SK-N-SH (cell line): ENCODE measurements at regions not wholly inside any gene's neighbourhood (a gene's known extent, or its start where the extent isn't known, plus 50 kb on each side); places are given as distances from the start of the nearest gene placed in this dataset.

Source experiments
- CTCF ChIA-PET: fragments of 300-600, 350-600 bp; formaldehyde crosslinking; extraction: SDS; loops from one replicate; lab custom pipeline; 2021; lab: Yijun Ruan, JAX
- POLR2A ChIA-PET: fragments of 350-600 bp; sonication (Branson Sonifier 250); formaldehyde crosslinking; extraction: SDS; loops from one replicate; lab custom pipeline; 2020; ENCODE audit warnings: antibody characterized with exemption, inconsistent platforms; lab: Yijun Ruan, JAX
- DNase-seq: peaks from one replicate; pipeline ENCODE4 v3.0.0; 2012
- H2AFZ ChIP-seq: fragments of 200-600 bp; sonication (generic); 2 replicates; pipeline ENCODE4 v1.8.1; 2016; ENCODE audit warnings: antibody characterized with exemption, mild to moderate bottlenecking, low read depth
- H3F3A ChIP-seq: fragments of 200-600 bp; sonication (generic); replicated peaks from 2 replicates; pipeline ENCODE3; 2016; ENCODE audit warnings: antibody characterized with exemption, mild to moderate bottlenecking; ENCODE audit not compliant: insufficient read depth
- H3K27ac ChIP-seq, 2 experiments: fragments of 200-500 bp in 1 of 2; fragments of 200-600 bp in 1 of 2; sonication (Bioruptor generic) in 1 of 2; sonication (generic), shearing (Covaris generic) in 1 of 2; 2 replicates each; pipeline versions ENCODE4 v1.5.1 to v1.6.1; 2014 to 2016; ENCODE audit warnings: low read depth in 2 of 2, inconsistent platforms in 1 of 2, low read length in 1 of 2, mild to moderate bottlenecking in 1 of 2, mixed read lengths in 1 of 2
- H3K27me3 ChIP-seq: fragments of 200-600 bp; sonication (generic), shearing (Covaris generic); 2 replicates; pipeline ENCODE4 v1.6.1; 2016; ENCODE audit warnings: mixed run types; ENCODE audit not compliant: insufficient read depth
- H3K36me3 ChIP-seq, 2 experiments: fragments of 200-500 bp in 1 of 2; fragments of 200-600 bp in 1 of 2; sonication (Bioruptor generic) in 1 of 2; sonication (generic) in 1 of 2; replicated peaks in 1 of 2; 2 replicates each; pipeline versions ENCODE3 to v1.5.1; 2014 to 2016; ENCODE audit warnings: low read length in 1 of 2, mild to moderate bottlenecking in 1 of 2; ENCODE audit not compliant: insufficient read depth in 2 of 2, control insufficient read depth in 1 of 2
- H3K4me1 ChIP-seq, 2 experiments: fragments of 200-500 bp in 1 of 2; fragments of 200-600 bp in 1 of 2; sonication (Bioruptor generic) in 1 of 2; sonication (generic), shearing (Covaris generic) in 1 of 2; 2 replicates each; pipeline versions ENCODE4 v1.5.1 to v1.6.1; 2014 to 2016; ENCODE audit warnings: low read depth in 1 of 2, low read length in 1 of 2, mixed run types in 1 of 2; ENCODE audit not compliant: insufficient read depth in 2 of 2, control insufficient read depth in 1 of 2
- H3K4me2 ChIP-seq: fragments of 200-600 bp; sonication (generic), shearing (Covaris generic); 2 replicates; pipeline ENCODE4 v1.6.1; 2017; ENCODE audit warnings: mixed run types
- H3K4me3 ChIP-seq, 2 experiments: fragments of 200-500 bp in 1 of 2; fragments of 200-600 bp in 1 of 2; sonication (Bioruptor generic) in 1 of 2; sonication (generic), shearing (Covaris generic) in 1 of 2; 2 replicates each; pipeline versions ENCODE4 v1.5.1 to v1.8.1; 2014 to 2016; ENCODE audit warnings: low read depth in 2 of 2, inconsistent platforms in 1 of 2, low read length in 1 of 2, mild to moderate bottlenecking in 1 of 2, mixed read lengths in 1 of 2, moderate library complexity in 1 of 2
- H3K79me2 ChIP-seq: fragments of 200-600 bp; sonication (generic); 2 replicates; pipeline ENCODE4 v1.8.1; 2017; ENCODE audit warnings: mild to moderate bottlenecking; ENCODE audit not compliant: insufficient read depth
- H3K9ac ChIP-seq: fragments of 200-600 bp; sonication (generic); 2 replicates; pipeline ENCODE4 v1.6.1; 2017; ENCODE audit warnings: mixed run types
- H3K9me2 ChIP-seq: fragments of 200-600 bp; sonication (generic); 2 replicates; pipeline ENCODE4 v1.6.1; 2017; ENCODE audit warnings: mixed run types
- H3K9me3 ChIP-seq: fragments of 200-600 bp; sonication (generic); 2 replicates; pipeline ENCODE4 v1.6.1; 2017; ENCODE audit warnings: mixed run types, mild to moderate bottlenecking, moderate library complexity
- H4K20me1 ChIP-seq: fragments of 200-600 bp; sonication (generic); 2 replicates; pipeline ENCODE4 v1.6.1; 2017; ENCODE audit warnings: mild to moderate bottlenecking, mixed run types; ENCODE audit not compliant: insufficient read depth
- CHD2 ChIP-seq: fragments of 150-350 bp; IDR thresholded peaks from 2 replicates; pipeline ENCODE4 v1.6.1; 2018; ENCODE audit warnings: low read length; ENCODE audit not compliant: partially characterized antibody
- ELF1 ChIP-seq: IDR thresholded peaks from 2 replicates; pipeline ENCODE4 v1.4.0; 2012
- FOSL2 ChIP-seq: IDR thresholded peaks from 2 replicates; pipeline ENCODE4 v1.4.0; 2012; ENCODE audit warnings: low read depth, mild to moderate bottlenecking, moderate library complexity, borderline replicate concordance
- FOXJ3 ChIP-seq: sonication (generic); formaldehyde crosslinking; IDR thresholded peaks from 2 replicates; pipeline ENCODE4 v1.5.1; 2020; ENCODE audit warnings: mild to moderate bottlenecking, missing genetic modification reagents
- FOXM1 ChIP-seq: IDR thresholded peaks from 2 replicates; pipeline ENCODE4 v1.4.0; 2012; ENCODE audit warnings: low read depth, mild to moderate bottlenecking
- JUND ChIP-seq: IDR thresholded peaks from 2 replicates; pipeline ENCODE4 v1.4.0; 2012
- MEF2A ChIP-seq: IDR thresholded peaks from 2 replicates; pipeline ENCODE4 v1.4.0; 2012; ENCODE audit warnings: low read depth, borderline replicate concordance
- MXI1 ChIP-seq: IDR thresholded peaks from 2 replicates; pipeline ENCODE4 v1.6.1; 2012; ENCODE audit warnings: mild to moderate bottlenecking, low read depth, low read length, improper control_type of control experiment
- NFIC ChIP-seq: IDR thresholded peaks from 2 replicates; pipeline ENCODE4 v1.4.0; 2012; ENCODE audit warnings: borderline replicate concordance
- NRF1 ChIP-seq: IDR thresholded peaks from 2 replicates; pipeline ENCODE4 v1.6.1; 2012; ENCODE audit warnings: low read depth, mild to moderate bottlenecking, low read length
- RFX5 ChIP-seq: IDR thresholded peaks from 2 replicates; pipeline ENCODE4 v1.6.1; 2012; ENCODE audit warnings: mild to moderate bottlenecking, improper control_type of control experiment, low read length
- RXRA ChIP-seq: IDR thresholded peaks from 2 replicates; pipeline ENCODE4 v1.4.0; 2012; ENCODE audit warnings: low read depth, mild to moderate bottlenecking, borderline replicate concordance
- SIN3A ChIP-seq: IDR thresholded peaks from 2 replicates; pipeline ENCODE4 v1.6.1; 2012; ENCODE audit warnings: low read depth, mild to moderate bottlenecking, low read length, moderate library complexity, borderline replicate concordance
- SMC3 ChIP-seq: IDR thresholded peaks from 2 replicates; pipeline ENCODE4 v1.6.1; 2012; ENCODE audit warnings: low read depth, low read length, improper control_type of control experiment
- TCF12 ChIP-seq: IDR thresholded peaks from 2 replicates; pipeline ENCODE4 v1.4.0; 2012
- TEAD4 ChIP-seq: IDR thresholded peaks from 2 replicates; pipeline ENCODE4 v1.4.0; 2012; ENCODE audit warnings: mild to moderate bottlenecking, borderline replicate concordance; ENCODE audit not compliant: insufficient read depth
- USF1 ChIP-seq: IDR thresholded peaks from 2 replicates; pipeline ENCODE4 v1.4.0; 2012; ENCODE audit warnings: low read depth, borderline replicate concordance
- USF2 ChIP-seq: fragments of 150-350 bp; IDR thresholded peaks from 2 replicates; pipeline ENCODE4 v1.6.1; 2017; ENCODE audit warnings: antibody characterized with exemption, low read length, low read depth, borderline replicate concordance
- YY1 ChIP-seq: IDR thresholded peaks from 2 replicates; pipeline ENCODE4 v1.4.0; 2012; ENCODE audit warnings: low read depth, mild to moderate bottlenecking
- WGBS: methylation state at CpG from one replicate; pipeline ENCODE4 v1.1.6; 2017; ENCODE audit warnings: low lambda C conversion rate; 5-methylcytosine and 5-hydroxymethylcytosine counted together

GRCh38 chr6:139972116-139972515 is 597.7 kb upstream of the CITED2 start (continued):
- TF ChIP-seq MXI1 (no peak), ELF1 (no peak), SIN3A (no peak)

GRCh38 chr6:139970591-139970991 is 596.1 kb upstream of the CITED2 start:
- Histone ChIP-seq H3K9ac (no peak overlapping the region), H3K9me2 (no peaks in the 10 kb centered on the region), H3K36me3 (no peaks in the 10 kb centered on the region), H2AFZ (0 out of 2 replicates have a peak overlapping the region, but pooled peaks have one; percentile 51), H3K79me2 (no peaks in the 10 kb centered on the region), H3K4me1 (peaks cover 3 to 14% of the 10 kb centered on the region in 2 experiments; a peak in 2 of 4 replicates), H4K20me1 (no peaks in the 10 kb centered on the region), H3K4me2 (no peak overlapping the region), H3K27me3 (no peaks in the 10 kb centered on the region), H3K27ac (no peak overlapping the region), H3K9me3 (no peaks in the 10 kb centered on the region), H3K4me3 (no peak overlapping the region), H3F3A (peaks cover 14% of the 10 kb centered on the region)
- TF ChIP-seq SMC3: no peak
- no peak for TF ChIP-seq RXRA
- TF ChIP-seq FOXM1: no peak
- no peak for TF ChIP-seq CHD2
- no peak for TF ChIP-seq RFX5
- no peak for TF ChIP-seq MXI1
- no peak for TF ChIP-seq TEAD4
- no peak for TF ChIP-seq FOXJ3 (CRISPR knock-in tag)
- TF ChIP-seq TCF12: no peak
- TF ChIP-seq YY1: no peak
- no peak for TF ChIP-seq USF1
- no peak for TF ChIP-seq NRF1
- TF ChIP-seq USF2: no peak
- no peak for TF ChIP-seq NFIC
- DNase-seq: no peak
- ChIA-PET CTCF (interaction anchor here (0.7 kb wide), 1 partner anchor 422 kb away, joined by 3 read pairs; no protein-coding TSS in a partner anchor), POLR2A (no interaction called here)
- WGBS: 96% methylated on average over 1 of the region's 1 CpG

GRCh38 chr6:139967497-139967896 is 593.0 kb upstream of the CITED2 start:
- H3K9me3 ChIP-seq: no peaks in the 10 kb centered on the region
- peak overlapping the region in 1 of 2 experiments; percentile 40; a peak in 2 of 4 replicates for H3K27ac ChIP-seq
- no peak for DNase-seq
- TF ChIP-seq NRF1 (no peak), JUND (0 out of 2 replicates have a peak, but pooled peaks have one; percentile 13), MEF2A (no peak), MXI1 (no peak), YY1 (no peak; the same call in 1 of the 2 replicates), FOSL2 (0 out of 2 replicates have a peak, but pooled peaks have one; percentile 26)
- TF ChIP-seq, all 33 proteins: peak for 2
- Histone ChIP-seq H3F3A (peaks cover 7% of the 10 kb centered on the region), H3K27me3 (no peaks in the 10 kb centered on the region), H3K4me2 (no peak overlapping the region), H3K79me2 (no peaks in the 10 kb centered on the region), H3K36me3 (no peaks in the 10 kb centered on the region), H3K9me2 (no peaks in the 10 kb centered on the region), H3K9ac (no peak overlapping the region), H4K20me1 (no peaks in the 10 kb centered on the region), H3K4me3 (no peak overlapping the region), H2AFZ (peak overlapping the region; percentile 62; the same call in 1 of the 2 replicates), H3K4me1 (peaks cover 3 to 10% of the 10 kb centered on the region in 2 experiments; a peak in 2 of 4 replicates)
- CTCF ChIA-PET: no interaction called here
- POLR2A ChIA-PET: no interaction called here
